ENCODE measurements at regions not wholly inside any gene's neighbourhood (a gene's known extent, or its start where the extent isn't known, plus 50 kb on each side); places are given as distances from the start of the nearest gene placed in this dataset.

- Histone ChIP-seq H3K27me3 (ENCODE audit: insufficient read depth, low read length) (no peaks in the 10 kb centered on the region), H3K27ac (ENCODE audit: low read depth, low read length) (no peak overlapping the region), H3K36me3 (ENCODE audit: insufficient read depth, low read length) (no peaks in the 10 kb centered on the region), H3K4me1 (ENCODE audit: insufficient read depth, low read length) (no peaks in the 10 kb centered on the region), H3K9me3 (ENCODE audit: control insufficient read depth in 1 of 2, low read length in 2 of 2) (no peaks in the 10 kb centered on the region), H3K4me3 (ENCODE audit: low read length in 2 of 2) (no peak overlapping the region)
- Mint-ChIP-seq H3K4me3 (no peak overlapping the region), H3K9me3 (peaks cover 0 to 3% (median 0%) of the 10 kb centered on the region in 8 donors), H3K36me3 (no peaks in the 10 kb centered on the region), H3K27me3 (no peaks in the 10 kb centered on the region), H3K27ac (no peak overlapping the region), H3K4me1 (no peaks in the 10 kb centered on the region)
- intact Hi-C loops (cut with micrococcal nuclease) = no loop called here
- ChIA-PET CTCF (ENCODE audit: partially characterized antibody) (no interaction called here), POLR2A (ENCODE audit: partially characterized antibody) (no interaction called here)
- no peak for DNase-seq
Observed at GRCh38 chr6:10101551-10102252, 313.2 kb downstream of the TFAP2A start.

GRCh38 chr6:10099529-10100140 lies 315.2 kb downstream of the TFAP2A start:
- Histone ChIP-seq H3K27me3 (ENCODE audit: insufficient read depth, low read length) (no peaks in the 10 kb centered on the region), H3K4me3 (ENCODE audit: low read length in 2 of 2) (no peak overlapping the region), H3K36me3 (ENCODE audit: insufficient read depth, low read length) (no peaks in the 10 kb centered on the region), H3K27ac (ENCODE audit: low read depth, low read length) (no peak overlapping the region), H3K4me1 (ENCODE audit: insufficient read depth, low read length) (no peaks in the 10 kb centered on the region), H3K9me3 (ENCODE audit: control insufficient read depth in 1 of 2, low read length in 2 of 2) (no peaks in the 10 kb centered on the region)
- Mint-ChIP-seq H3K27ac (no peak overlapping the region), H3K4me1 (no peaks in the 10 kb centered on the region), H3K36me3 (no peaks in the 10 kb centered on the region), H3K27me3 (no peaks in the 10 kb centered on the region), H3K9me3 (peaks cover 0 to 5% (median under 1%) of the 10 kb centered on the region in 8 donors), H3K4me3 (peak overlapping the region in 1 of 8 donors; percentile 31)
- ChIA-PET CTCF (ENCODE audit: partially characterized antibody) (no interaction called here), POLR2A (ENCODE audit: partially characterized antibody) (no interaction called here)
- DNase-seq = no peak
- intact Hi-C loops (cut with micrococcal nuclease) = no loop called here

- Histone ChIP-seq H3K36me3 (ENCODE audit: insufficient read depth, low read length) (no peaks in the 10 kb centered on the region), H3K4me3 (ENCODE audit: low read length in 2 of 2) (no peak overlapping the region), H3K9me3 (ENCODE audit: control insufficient read depth in 1 of 2, low read length in 2 of 2) (no peaks in the 10 kb centered on the region), H3K4me1 (ENCODE audit: insufficient read depth, low read length) (no peaks in the 10 kb centered on the region), H3K27me3 (ENCODE audit: insufficient read depth, low read length) (no peaks in the 10 kb centered on the region), H3K27ac (ENCODE audit: low read depth, low read length) (no peak overlapping the region)
- no peaks in the 10 kb centered on the region for H3K4me1 Mint-ChIP-seq
- ChIA-PET CTCF (ENCODE audit: partially characterized antibody) (no interaction called here), POLR2A (ENCODE audit: partially characterized antibody) (no interaction called here)
- no peak overlapping the region for H3K27ac Mint-ChIP-seq
- intact Hi-C loops (cut with micrococcal nuclease) = no loop called here
- H3K27me3 Mint-ChIP-seq = no peaks in the 10 kb centered on the region
- H3K4me3 Mint-ChIP-seq = peak overlapping the region in 1 of 8 donors; percentile 31
- no peak for DNase-seq
- peaks cover 0 to 2% of the 10 kb centered on the region in 2 donors for H3K36me3 Mint-ChIP-seq
- peaks cover 2 to 9% (median 5%) of the 10 kb centered on the region in 8 donors for H3K9me3 Mint-ChIP-seq
Observed at GRCh38 chr6:10098756-10099528, 315.9 kb downstream of the TFAP2A start.

GRCh38 chr6:10093282-10093681 lies 321.6 kb downstream of the TFAP2A start:
- intact Hi-C loops (cut with micrococcal nuclease) = no loop called here
- no peak overlapping the region for H3K27ac Mint-ChIP-seq
- peaks cover 4 to 21% (median 10%) of the 10 kb centered on the region in 8 donors for H3K9me3 Mint-ChIP-seq
- peaks cover 0 to 3% of the 10 kb centered on the region in 2 donors for H3K36me3 Mint-ChIP-seq
- CTCF ChIA-PET (ENCODE audit: partially characterized antibody) = no interaction called here
- Histone ChIP-seq H3K4me3 (ENCODE audit: low read length in 2 of 2) (no peak overlapping the region), H3K27ac (ENCODE audit: low read depth, low read length) (no peak overlapping the region), H3K36me3 (ENCODE audit: insufficient read depth, low read length) (no peaks in the 10 kb centered on the region), H3K9me3 (ENCODE audit: control insufficient read depth in 1 of 2, low read length in 2 of 2) (no peaks in the 10 kb centered on the region), H3K4me1 (ENCODE audit: insufficient read depth, low read length) (no peaks in the 10 kb centered on the region), H3K27me3 (ENCODE audit: insufficient read depth, low read length) (no peaks in the 10 kb centered on the region)
- no peak overlapping the region for H3K4me3 Mint-ChIP-seq
- no peaks in the 10 kb centered on the region for H3K27me3 Mint-ChIP-seq
- POLR2A ChIA-PET (ENCODE audit: partially characterized antibody) = no interaction called here
- H3K4me1 Mint-ChIP-seq = no peaks in the 10 kb centered on the region
- no peak for DNase-seq

- Mint-ChIP-seq H3K27ac (no peak overlapping the region), H3K4me1 (no peaks in the 10 kb centered on the region), H3K36me3 (no peaks in the 10 kb centered on the region), H3K27me3 (no peaks in the 10 kb centered on the region), H3K4me3 (no peak overlapping the region), H3K9me3 (no peaks in the 10 kb centered on the region)
- ChIA-PET POLR2A (ENCODE audit: partially characterized antibody) (no interaction called here), CTCF (ENCODE audit: partially characterized antibody) (no interaction called here)
- Histone ChIP-seq H3K4me3 (ENCODE audit: low read length in 2 of 2) (no peak overlapping the region), H3K27me3 (ENCODE audit: insufficient read depth, low read length) (no peaks in the 10 kb centered on the region), H3K27ac (ENCODE audit: low read depth, low read length) (no peak overlapping the region), H3K9me3 (ENCODE audit: control insufficient read depth in 1 of 2, low read length in 2 of 2) (no peaks in the 10 kb centered on the region), H3K36me3 (ENCODE audit: insufficient read depth, low read length) (no peaks in the 10 kb centered on the region), H3K4me1 (ENCODE audit: insufficient read depth, low read length) (no peaks in the 10 kb centered on the region)
- DNase-seq = no peak
- intact Hi-C loops (cut with micrococcal nuclease) = no loop called here
Observed at GRCh38 chr6:10084111-10084986, 330.5 kb downstream of the TFAP2A start.

GRCh38 chr6:10082385-10082784 lies 332.5 kb downstream of the TFAP2A start:
- CTCF ChIA-PET (ENCODE audit: partially characterized antibody) = no interaction called here
- intact Hi-C loops (cut with micrococcal nuclease) = no loop called here

GRCh38 chr6:10081957-10082356 lies 332.9 kb downstream of the TFAP2A start:
- no peak overlapping the region for H3K4me3 Mint-ChIP-seq
- H3K36me3 Mint-ChIP-seq = no peaks in the 10 kb centered on the region
- H3K9me3 Mint-ChIP-seq = peaks cover 0 to 2% (median 0%) of the 10 kb centered on the region in 8 donors
- no peak for DNase-seq
- Histone ChIP-seq H3K4me3 (ENCODE audit: low read length in 2 of 2) (no peak overlapping the region), H3K4me1 (ENCODE audit: insufficient read depth, low read length) (no peaks in the 10 kb centered on the region), H3K36me3 (ENCODE audit: insufficient read depth, low read length) (no peaks in the 10 kb centered on the region), H3K27me3 (ENCODE audit: insufficient read depth, low read length) (no peaks in the 10 kb centered on the region), H3K9me3 (ENCODE audit: control insufficient read depth in 1 of 2, low read length in 2 of 2) (no peaks in the 10 kb centered on the region), H3K27ac (ENCODE audit: low read depth, low read length) (no peak overlapping the region)
- no peaks in the 10 kb centered on the region for H3K27me3 Mint-ChIP-seq
- POLR2A ChIA-PET (ENCODE audit: partially characterized antibody) = no interaction called here
- no peak overlapping the region for H3K27ac Mint-ChIP-seq
- CTCF ChIA-PET (ENCODE audit: partially characterized antibody) = no interaction called here
- intact Hi-C loops (cut with micrococcal nuclease) = no loop called here
- no peaks in the 10 kb centered on the region for H3K4me1 Mint-ChIP-seq

More at GRCh38 chr6:10082385-10082784, 332.5 kb downstream of the TFAP2A start:
- no peaks in the 10 kb centered on the region for H3K4me1 Mint-ChIP-seq
- no peaks in the 10 kb centered on the region for H3K9me3 ChIP-seq (ENCODE audit: control insufficient read depth in 1 of 2, low read length in 2 of 2)
- H3K27me3 Mint-ChIP-seq = no peaks in the 10 kb centered on the region
- no peaks in the 10 kb centered on the region for H3K36me3 Mint-ChIP-seq
- H3K9me3 Mint-ChIP-seq = no peaks in the 10 kb centered on the region
- no peak overlapping the region for H3K4me3 Mint-ChIP-seq
- no peak overlapping the region for H3K4me3 ChIP-seq (ENCODE audit: low read length in 2 of 2)
- no peaks in the 10 kb centered on the region for H3K27me3 ChIP-seq (ENCODE audit: insufficient read depth, low read length)
- no peaks in the 10 kb centered on the region for H3K36me3 ChIP-seq (ENCODE audit: insufficient read depth, low read length)
- H3K27ac ChIP-seq (ENCODE audit: low read depth, low read length) = no peak overlapping the region
- no peak overlapping the region for H3K27ac Mint-ChIP-seq
- no peaks in the 10 kb centered on the region for H3K4me1 ChIP-seq (ENCODE audit: insufficient read depth, low read length)
- POLR2A ChIA-PET (ENCODE audit: partially characterized antibody) = no interaction called here
- no peak for DNase-seq
